K562 (cell line): ENCODE measurements at regions not wholly inside any gene's neighbourhood (a gene's known extent, or its start where the extent isn't known, plus 50 kb on each side); places are given as distances from the start of the nearest gene placed in this dataset.
A peak's percentile ranks its signal among the peaks of the same experiment; 100 is the strongest.

ENCODE experiments used
- ADNP ChIP-seq: fragments of 200-800 bp; sonication (Bioruptor generic); IDR thresholded peaks from 2 replicates; pipeline ENCODE4 v1.6.1; 2016; ENCODE audit warnings: missing genetic modification characterization, missing compliant biosample characterization
- ARID4B ChIP-seq: sonication (generic); formaldehyde crosslinking; IDR thresholded peaks from 2 replicates; pipeline ENCODE4 v1.8.0; 2022; ENCODE audit warnings: mild to moderate bottlenecking, missing genetic modification reagents
- CCNT2 ChIP-seq: IDR thresholded peaks from 2 replicates; pipeline ENCODE4 v1.6.1; 2011; ENCODE audit warnings: borderline replicate concordance, low read depth, mild to moderate bottlenecking, moderate library complexity, mixed read lengths, low read length; ENCODE audit not compliant: insufficient read length; ENCODE audit errors: extremely low read depth
- E2F5 ChIP-seq: sonication (generic); formaldehyde crosslinking; IDR thresholded peaks from 2 replicates; pipeline ENCODE4 v1.8.0; 2022; ENCODE audit warnings: mild to moderate bottlenecking, missing genetic modification reagents
- ESRRB ChIP-seq: fragments of 250-450 bp; sonication (Bioruptor Pico); IDR thresholded peaks from 2 replicates; pipeline ENCODE4 v1.5.0; 2020; ENCODE audit warnings: mild to moderate bottlenecking, moderate library complexity, borderline replicate concordance
- POLR2G ChIP-seq: fragments of 200-400 bp; formaldehyde crosslinking; IDR thresholded peaks from 2 replicates; pipeline ENCODE4 v1.6.1; 2017; ENCODE audit warnings: low read depth, mild to moderate bottlenecking, antibody characterized with exemption, low read length, moderate library complexity
- RBM25 ChIP-seq: fragments of 200-400 bp; formaldehyde crosslinking; IDR thresholded peaks from 2 replicates; pipeline ENCODE4 v1.6.1; 2018; ENCODE audit warnings: low read length, low read depth, moderate library complexity; ENCODE audit not compliant: severe bottlenecking
- RFX7 ChIP-seq: fragments of 250-450 bp; sonication (Bioruptor Pico); IDR thresholded peaks from 2 replicates; pipeline ENCODE4 v1.5.1; 2021; ENCODE audit warnings: mild to moderate bottlenecking
- ZFP36 ChIP-seq: fragments of 150-350 bp; IDR thresholded peaks from 2 replicates; pipeline ENCODE4 v1.6.1; 2018; ENCODE audit warnings: low read length, low read depth; ENCODE audit not compliant: partially characterized antibody
- ZNF134 ChIP-seq: fragments of 250-450 bp; sonication (Bioruptor Pico); conservative IDR thresholded peaks from 2 replicates; pipeline ENCODE4 v1.4.0; 2020
- ZNF57 ChIP-seq: fragments of 450-650 bp; formaldehyde crosslinking; IDR thresholded peaks from 2 replicates; pipeline ENCODE4 v1.4.0; 2020; ENCODE audit warnings: mild to moderate bottlenecking, moderate library complexity
- ZNF583 ChIP-seq: fragments of 250-450 bp; sonication (Bioruptor Pico); IDR thresholded peaks from 2 replicates; pipeline ENCODE4 v1.4.0; 2020

GRCh38 chr22:26781062-26781461 is 123.7 kb downstream of the MIAT start (continued):
- TF ChIP-seq ARID4B (CRISPR knock-in tag) (no peak), ZNF583 (CRISPR knock-in tag) (no peak), ZNF57 (no peak), ZFP36 (peak; percentile 78), POLR2G (no peak), RBM25 (peak; percentile 84), ADNP (peak; percentile 29; the same call in 1 of the 2 replicates), CCNT2 (no peak), ZNF134 (CRISPR knock-in tag) (no peak), ESRRB (CRISPR knock-in tag) (no peak), E2F5 (CRISPR knock-in tag) (no peak), RFX7 (CRISPR knock-in tag) (no peak)
